Uterus (tissue), 2 donors: ENCODE measurements at regions not wholly inside any gene's neighbourhood (a gene's known extent, or its start where the extent isn't known, plus 50 kb on each side); places are given as distances from the start of the nearest gene placed in this dataset.

ENCODE experiments used
- POLR2A ChIP-seq, 2 donors: fragments of 450-650 bp; IDR thresholded peaks; one replicate each; pipeline ENCODE4 v1.6.1; 2016; ENCODE audit warnings: antibody characterized with exemption in 2 of 2, mild to moderate bottlenecking in 1 of 2, moderate library complexity in 1 of 2
- TF ChIP-seq, protein P1 (sequence below), 4 experiments: fragments of 200-600 bp in 2 of 4; fragments of 450-650 bp in 2 of 4; sonication (generic) in 2 of 4; IDR thresholded peaks; one replicate each; pipeline ENCODE4 v1.5.1; 2016 to 2019; ENCODE audit warnings: antibody characterized with exemption in 4 of 4, mild to moderate bottlenecking in 2 of 4, moderate library complexity in 1 of 4

- TF ChIP-seq, protein P1, sequence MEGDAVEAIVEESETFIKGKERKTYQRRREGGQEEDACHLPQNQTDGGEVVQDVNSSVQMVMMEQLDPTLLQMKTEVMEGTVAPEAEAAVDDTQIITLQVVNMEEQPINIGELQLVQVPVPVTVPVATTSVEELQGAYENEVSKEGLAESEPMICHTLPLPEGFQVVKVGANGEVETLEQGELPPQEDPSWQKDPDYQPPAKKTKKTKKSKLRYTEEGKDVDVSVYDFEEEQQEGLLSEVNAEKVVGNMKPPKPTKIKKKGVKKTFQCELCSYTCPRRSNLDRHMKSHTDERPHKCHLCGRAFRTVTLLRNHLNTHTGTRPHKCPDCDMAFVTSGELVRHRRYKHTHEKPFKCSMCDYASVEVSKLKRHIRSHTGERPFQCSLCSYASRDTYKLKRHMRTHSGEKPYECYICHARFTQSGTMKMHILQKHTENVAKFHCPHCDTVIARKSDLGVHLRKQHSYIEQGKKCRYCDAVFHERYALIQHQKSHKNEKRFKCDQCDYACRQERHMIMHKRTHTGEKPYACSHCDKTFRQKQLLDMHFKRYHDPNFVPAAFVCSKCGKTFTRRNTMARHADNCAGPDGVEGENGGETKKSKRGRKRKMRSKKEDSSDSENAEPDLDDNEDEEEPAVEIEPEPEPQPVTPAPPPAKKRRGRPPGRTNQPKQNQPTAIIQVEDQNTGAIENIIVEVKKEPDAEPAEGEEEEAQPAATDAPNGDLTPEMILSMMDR (IDR thresholded peaks at IDR 0.05): no peak
- TF ChIP-seq POLR2A (IDR thresholded peaks at IDR 0.05): no peak
These were observed 129.8 kb downstream of the TMX1 start for GRCh38 chr14:51369814-51370213.
